ENCODE measurements at regions not wholly inside any gene's neighbourhood (a gene's known extent, or its start where the extent isn't known, plus 50 kb on each side); places are given as distances from the start of the nearest gene placed in this dataset.
"Not testable (repeated sequence)": the region's sequence is repeated elsewhere in the genome, so short reads cannot be mapped to it uniquely, and the experiment has no call there.

DNA sequence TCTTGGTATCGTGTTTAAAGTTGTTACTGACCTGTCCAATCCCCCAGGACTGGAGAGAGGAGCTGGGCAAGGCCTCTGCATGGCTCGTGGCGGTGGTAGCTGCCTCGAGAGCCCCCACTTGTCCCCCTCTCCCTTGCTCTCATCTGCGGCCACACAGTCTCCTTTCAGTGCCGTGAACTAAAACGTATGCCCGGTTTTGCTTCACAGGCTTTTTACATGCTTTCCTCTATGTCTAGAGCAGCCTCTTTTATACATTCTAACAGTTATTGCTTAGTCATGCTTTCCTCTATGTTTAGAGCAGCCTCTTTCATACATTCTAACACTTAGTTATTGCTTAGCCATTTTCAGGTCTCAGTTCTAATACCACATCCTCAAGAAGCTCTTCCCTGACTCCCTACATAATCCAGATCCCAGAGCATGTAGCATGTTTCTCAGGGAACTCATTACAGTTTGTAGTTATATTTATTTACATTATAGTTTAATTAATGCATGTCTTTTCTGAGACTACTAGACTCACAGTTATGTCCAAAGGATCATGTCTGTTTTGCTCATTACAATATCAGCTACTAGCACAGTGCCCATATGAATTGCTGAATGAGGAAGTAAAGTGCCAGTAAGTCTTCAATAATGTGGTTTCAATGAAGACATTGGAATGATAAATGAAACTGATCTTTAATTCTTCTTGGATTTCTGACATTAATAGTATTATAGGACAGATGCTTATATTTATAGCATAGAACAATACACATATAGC, 66.5 kb upstream of the TBL1XR1 start:
- POLR2A ChIA-PET (ENCODE audit: unreplicated experiment): interaction anchor here (0.8 kb wide), 1 partner anchor 55 kb away, joined by 15 read pairs; no protein-coding TSS in a partner anchor

DNA sequence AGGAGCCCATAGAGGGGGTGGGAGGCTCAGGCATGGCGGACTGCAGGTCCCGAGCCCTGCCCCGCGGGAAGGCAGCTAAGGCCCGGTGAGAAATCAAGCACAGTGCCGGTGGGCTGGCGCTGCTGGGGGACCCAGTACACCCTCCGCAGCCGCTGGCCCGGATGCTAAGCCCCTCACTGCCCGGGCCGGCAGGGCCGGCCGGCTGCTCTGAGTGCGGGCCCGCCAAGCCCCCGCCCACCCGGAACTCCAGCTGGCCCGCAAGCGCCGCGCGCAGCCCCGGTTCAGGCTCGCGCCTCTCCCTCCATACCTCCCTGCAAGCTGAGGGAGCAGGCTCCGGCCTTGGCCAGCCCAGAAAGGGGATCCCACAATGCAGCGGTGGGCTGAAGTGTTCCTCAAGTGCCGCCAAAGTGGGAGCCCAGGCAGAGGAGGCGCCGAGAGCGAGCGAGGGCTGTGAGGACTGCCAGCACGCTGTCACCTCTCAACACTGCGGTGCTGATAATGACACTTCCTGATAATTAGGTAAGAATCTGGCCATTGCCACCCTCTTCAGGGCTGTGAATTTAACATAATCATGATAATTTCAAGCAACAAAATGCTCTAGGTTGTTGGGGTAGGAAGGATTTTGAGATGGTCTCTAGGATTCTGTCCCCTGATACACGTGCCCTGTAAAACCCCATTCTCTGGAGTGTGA, 74.7 kb upstream of the TBL1XR1 start:
- CTCF ChIA-PET; H2AFZ ChIP-seq (ENCODE audit: low read length); H4K20me1 ChIP-seq (ENCODE audit: low read length); H3K27me3 ChIP-seq (ENCODE audit: low read length); ATAC-seq; H3K9me3 ChIP-seq (ENCODE audit: low read length); H3K9ac ChIP-seq (ENCODE audit: low read length); BruUV-seq (replicated peaks); H3K4me3 ChIP-seq (ENCODE audit: low read length); H3K27ac ChIP-seq (ENCODE audit: low read length); H3K4me1 ChIP-seq (ENCODE audit: insufficient read depth, low read length); DNase-seq; POLR2A ChIA-PET (ENCODE audit: unreplicated experiment); H3K79me2 ChIP-seq (ENCODE audit: low read length); intact Hi-C loops (cut with micrococcal nuclease); H3K9me2 ChIP-seq (replicated peaks; ENCODE audit: low read length); H3K36me3 ChIP-seq (ENCODE audit: low read depth, low read length); H3F3A ChIP-seq (ENCODE audit: low read length, unreplicated experiment); H3K4me2 ChIP-seq (ENCODE audit: low read length): not testable (repeated sequence)

More for the DNA sequence above, 66.5 kb upstream of the TBL1XR1 start:
- Histone ChIP-seq H2AFZ (ENCODE audit: low read length) (peak overlapping the region; percentile 26; the same call in 1 of the 2 replicates), H3F3A (ENCODE audit: low read length, unreplicated experiment) (no peaks in the 10 kb centered on the region), H3K9ac (ENCODE audit: low read length) (no peak overlapping the region), H3K79me2 (ENCODE audit: low read length) (no peaks in the 10 kb centered on the region), H3K27me3 (ENCODE audit: low read length) (no peaks in the 10 kb centered on the region), H3K27ac (ENCODE audit: low read length) (no peak overlapping the region), H3K4me1 (ENCODE audit: insufficient read depth, low read length) (no peaks in the 10 kb centered on the region), H4K20me1 (ENCODE audit: low read length) (no peaks in the 10 kb centered on the region), H3K9me2 (replicated peaks; ENCODE audit: low read length) (no peaks in the 10 kb centered on the region), H3K36me3 (ENCODE audit: low read depth, low read length) (no peaks in the 10 kb centered on the region), H3K4me2 (ENCODE audit: low read length) (no peak overlapping the region), H3K9me3 (ENCODE audit: low read length) (no peaks in the 10 kb centered on the region), H3K4me3 (ENCODE audit: low read length) (no peak overlapping the region)
- no peak for ATAC-seq
- TF ChIP-seq, protein P1, sequence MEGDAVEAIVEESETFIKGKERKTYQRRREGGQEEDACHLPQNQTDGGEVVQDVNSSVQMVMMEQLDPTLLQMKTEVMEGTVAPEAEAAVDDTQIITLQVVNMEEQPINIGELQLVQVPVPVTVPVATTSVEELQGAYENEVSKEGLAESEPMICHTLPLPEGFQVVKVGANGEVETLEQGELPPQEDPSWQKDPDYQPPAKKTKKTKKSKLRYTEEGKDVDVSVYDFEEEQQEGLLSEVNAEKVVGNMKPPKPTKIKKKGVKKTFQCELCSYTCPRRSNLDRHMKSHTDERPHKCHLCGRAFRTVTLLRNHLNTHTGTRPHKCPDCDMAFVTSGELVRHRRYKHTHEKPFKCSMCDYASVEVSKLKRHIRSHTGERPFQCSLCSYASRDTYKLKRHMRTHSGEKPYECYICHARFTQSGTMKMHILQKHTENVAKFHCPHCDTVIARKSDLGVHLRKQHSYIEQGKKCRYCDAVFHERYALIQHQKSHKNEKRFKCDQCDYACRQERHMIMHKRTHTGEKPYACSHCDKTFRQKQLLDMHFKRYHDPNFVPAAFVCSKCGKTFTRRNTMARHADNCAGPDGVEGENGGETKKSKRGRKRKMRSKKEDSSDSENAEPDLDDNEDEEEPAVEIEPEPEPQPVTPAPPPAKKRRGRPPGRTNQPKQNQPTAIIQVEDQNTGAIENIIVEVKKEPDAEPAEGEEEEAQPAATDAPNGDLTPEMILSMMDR (conservative IDR thresholded peaks at IDR 0.05; ENCODE audit: low read depth, low read length): no peak
- no peak for TF ChIP-seq EZH2phosphoT487 (IDR thresholded peaks at IDR 0.05; ENCODE audit: borderline replicate concordance, low read length)
- no peak for TF ChIP-seq EZH2 (IDR thresholded peaks at IDR 0.05; ENCODE audit: low read length, unreplicated experiment)
- intact Hi-C loops (cut with micrococcal nuclease): no loop called here
- no peak for DNase-seq
- CTCF ChIA-PET: no interaction called here
- no TSS peak for BruUV-seq (replicated peaks)

DNA sequence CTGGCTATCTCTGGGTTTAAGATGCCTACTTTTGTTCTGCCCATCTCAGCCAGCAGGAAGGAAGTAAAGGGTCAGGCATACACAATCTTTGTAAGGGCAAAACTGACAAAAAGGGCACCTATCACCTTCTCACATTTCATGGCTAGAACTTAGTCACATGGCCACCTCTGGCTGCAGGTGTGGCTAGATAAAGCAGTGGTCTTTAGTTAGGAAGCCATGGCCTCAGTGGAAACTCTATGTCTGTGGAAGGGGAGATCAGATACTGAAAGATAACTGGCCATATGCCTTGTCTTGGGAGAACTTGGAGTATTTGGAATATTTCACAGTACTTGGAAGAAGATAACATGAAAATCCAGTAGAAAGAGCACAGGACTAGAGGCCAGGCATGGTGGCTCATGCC, 80.7 kb upstream of the TBL1XR1 start:
- Histone ChIP-seq H3K36me3 (ENCODE audit: low read depth, low read length) (no peaks in the 10 kb centered on the region), H3F3A (ENCODE audit: low read length, unreplicated experiment) (no peaks in the 10 kb centered on the region), H3K9me2 (replicated peaks; ENCODE audit: low read length) (no peaks in the 10 kb centered on the region), H2AFZ (ENCODE audit: low read length) (no peak overlapping the region), H3K9me3 (ENCODE audit: low read length) (no peaks in the 10 kb centered on the region), H4K20me1 (ENCODE audit: low read length) (no peaks in the 10 kb centered on the region), H3K4me3 (ENCODE audit: low read length) (no peak overlapping the region), H3K4me1 (ENCODE audit: insufficient read depth, low read length) (peaks cover 7% of the 10 kb centered on the region), H3K27ac (ENCODE audit: low read length) (no peak overlapping the region), H3K27me3 (ENCODE audit: low read length) (no peaks in the 10 kb centered on the region), H3K79me2 (ENCODE audit: low read length) (no peaks in the 10 kb centered on the region), H3K9ac (ENCODE audit: low read length) (no peak overlapping the region), H3K4me2 (ENCODE audit: low read length) (no peak overlapping the region)
- no peak for TF ChIP-seq EZH2phosphoT487 (IDR thresholded peaks at IDR 0.05; ENCODE audit: borderline replicate concordance, low read length)
- BruUV-seq (replicated peaks): no TSS peak
- DNase-seq (no peak), ATAC-seq (no peak)
- ChIA-PET CTCF (no interaction called here), POLR2A (ENCODE audit: unreplicated experiment) (no interaction called here)
- intact Hi-C loops (cut with micrococcal nuclease): loop anchor here (2.0 kb wide), 1 partner anchor 79 kb away; no protein-coding TSS in a partner anchor

All from PC-3 (cell line).